OCI-M2 (cell line): ENCODE measurements at regions not wholly inside any gene's neighbourhood (a gene's known extent, or its start where the extent isn't known, plus 50 kb on each side); places are given as distances from the start of the nearest gene placed in this dataset.
"Not testable (repeated sequence)": the region's sequence is repeated elsewhere in the genome, so short reads cannot be mapped to it uniquely, and the experiment has no call there.

ENCODE experiments used
- DNase-seq: peaks from one replicate; lab custom pipeline; 2025; ENCODE audit not compliant: unreplicated experiment; lab: John Stamatoyannopoulos, UW

DNA sequence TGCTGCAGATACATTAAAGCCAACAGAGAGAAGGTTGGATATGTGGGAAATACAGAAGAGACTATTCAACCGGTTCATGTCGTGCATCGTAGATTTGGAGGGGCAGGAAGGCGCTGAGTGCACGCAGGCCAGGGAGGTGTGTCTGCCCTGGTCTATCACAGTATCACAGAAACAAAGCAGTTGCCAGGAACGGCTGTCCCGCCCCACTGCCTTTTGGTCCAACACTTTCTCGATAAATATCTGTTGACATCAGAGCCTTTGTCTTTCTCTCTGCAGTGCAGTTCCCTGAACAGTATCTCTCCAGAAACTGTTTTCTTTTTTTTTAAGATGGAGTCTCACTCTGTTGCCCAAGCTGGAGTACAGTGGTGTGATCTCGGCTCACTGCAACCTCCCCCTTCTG is 151.1 kb upstream of the BCOR start:
- DNase-seq, result no peak

DNA sequence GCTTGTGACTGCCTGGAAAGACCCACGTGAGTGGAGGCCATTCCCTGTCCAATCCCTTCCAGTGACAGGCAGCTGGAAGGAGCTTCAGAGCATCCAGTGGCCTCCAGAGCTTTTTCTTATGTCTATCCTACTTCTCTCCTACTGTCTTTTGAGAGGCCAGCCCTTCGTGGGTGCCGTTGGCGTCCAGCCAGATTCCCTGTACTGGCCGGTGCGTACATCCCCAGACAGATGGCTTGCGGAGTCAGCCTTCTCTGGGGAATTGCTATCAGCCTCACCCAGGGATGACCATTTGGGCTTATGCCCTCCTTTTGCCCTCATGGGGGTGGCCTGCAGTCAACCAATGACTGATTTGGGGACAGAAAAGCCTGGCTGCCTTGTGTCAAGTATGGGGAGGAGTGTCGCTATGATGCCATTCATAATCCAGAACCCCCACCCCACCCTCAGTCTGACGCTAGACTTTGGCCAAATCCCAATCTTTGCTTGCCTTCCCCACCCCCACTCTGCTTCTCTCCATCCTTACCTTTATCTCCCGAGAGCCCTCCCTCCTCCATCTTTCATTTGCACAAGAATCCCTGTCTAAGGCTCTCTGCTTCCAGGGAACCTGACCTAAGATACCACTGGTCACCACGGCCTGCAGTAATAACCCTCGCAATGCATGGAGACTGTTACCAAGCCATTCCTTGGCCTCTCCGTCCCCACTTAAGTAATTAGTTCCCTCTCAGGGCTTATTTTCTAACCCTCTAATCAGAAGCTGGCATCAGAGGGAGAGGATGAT is 150.3 kb upstream of the BCOR start:
- no peak for DNase-seq

DNA sequence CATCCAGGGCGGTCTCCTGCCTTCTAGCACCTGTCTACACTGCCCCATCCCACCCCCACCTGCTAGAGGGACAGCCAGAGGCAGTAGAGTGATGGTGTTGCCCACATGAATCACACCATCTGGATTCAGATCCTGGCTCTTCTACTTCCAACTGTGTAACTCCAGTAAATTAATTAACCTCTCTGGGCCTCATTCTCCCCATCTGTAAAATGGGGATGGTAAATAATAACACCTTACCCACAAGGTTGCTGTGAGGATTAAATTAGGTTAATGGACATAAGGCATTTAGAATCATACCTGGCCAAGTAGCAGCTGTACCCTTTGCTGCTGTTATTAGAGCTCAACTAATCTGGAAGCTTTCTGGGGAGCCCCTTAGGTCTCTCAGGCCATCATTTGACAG is 149.6 kb upstream of the BCOR start:
- DNase-seq, result no peak

GRCh38 chrX:40245488-40246071 is 147.8 kb upstream of the BCOR start:
- DNase-seq, result no peak

GRCh38 chrX:40244980-40245379 is 147.2 kb upstream of the BCOR start:
- DNase-seq, result no peak

- no peak for DNase-seq
Observed at GRCh38 chrX:40243755-40244515, 146.2 kb upstream of the BCOR start.

DNA sequence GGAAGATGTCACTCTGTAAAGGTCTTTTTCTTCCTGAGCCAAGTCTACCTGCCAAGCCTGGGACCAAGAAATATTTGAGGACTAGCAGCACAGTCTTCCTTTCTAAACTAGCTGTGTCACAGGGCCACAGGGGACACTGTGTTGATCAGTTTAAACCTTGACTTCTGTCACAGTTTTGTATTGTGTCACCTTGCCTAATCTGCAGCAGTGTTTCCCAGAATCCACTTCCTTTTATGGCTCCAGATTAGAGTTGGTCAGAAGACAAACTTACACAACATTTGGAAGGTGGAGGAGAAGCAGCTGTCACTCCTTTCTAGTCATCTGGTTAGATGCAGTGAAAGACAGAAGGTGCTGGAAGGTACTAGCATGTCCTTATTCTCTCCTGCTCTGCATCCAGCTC is 143.1 kb upstream of the BCOR start:
- DNase-seq, result no peak

DNA sequence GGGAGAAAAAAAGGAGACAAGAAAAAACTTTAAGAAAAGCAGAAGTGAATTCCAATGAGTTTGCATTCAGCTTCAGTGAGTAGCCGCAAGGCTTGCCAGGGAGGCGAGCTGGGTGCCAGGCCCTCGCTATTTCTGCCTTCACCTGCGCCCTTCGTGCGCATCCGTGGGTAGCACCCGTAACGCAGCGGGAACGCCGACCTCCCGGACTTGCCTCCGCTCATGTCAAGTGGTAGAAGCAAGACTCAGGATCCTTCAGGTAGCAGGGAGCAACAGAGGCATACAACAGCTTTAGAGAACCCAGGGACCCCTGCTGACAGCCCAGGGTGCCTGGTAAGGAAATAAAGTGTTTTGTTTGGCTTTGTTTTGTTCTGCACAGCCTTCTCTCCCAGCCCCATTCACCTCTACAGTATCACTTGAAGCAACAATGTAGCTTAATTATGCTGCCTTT is 140.0 kb upstream of the BCOR start:
- DNase-seq, result no peak

DNA sequence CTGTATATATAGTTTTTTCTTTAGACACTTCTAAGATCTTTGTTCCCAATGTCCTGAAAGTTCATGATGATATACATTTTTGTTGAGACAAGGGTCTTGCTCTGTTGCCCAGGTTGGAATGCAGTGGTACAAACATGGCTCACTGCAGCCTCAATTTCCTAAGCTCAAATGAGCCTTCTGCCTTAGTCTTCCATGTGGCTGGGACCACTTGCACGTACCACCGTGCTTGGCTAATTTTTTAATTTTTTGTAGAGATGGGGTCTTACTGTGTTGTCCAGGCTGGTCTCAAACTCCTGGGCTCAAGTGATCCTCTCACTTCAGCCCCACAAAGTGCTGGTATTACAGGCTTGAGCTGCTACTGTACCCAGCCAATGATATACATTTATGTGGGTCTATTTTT is 132.9 kb upstream of the BCOR start:
- DNase-seq, result no peak

DNA sequence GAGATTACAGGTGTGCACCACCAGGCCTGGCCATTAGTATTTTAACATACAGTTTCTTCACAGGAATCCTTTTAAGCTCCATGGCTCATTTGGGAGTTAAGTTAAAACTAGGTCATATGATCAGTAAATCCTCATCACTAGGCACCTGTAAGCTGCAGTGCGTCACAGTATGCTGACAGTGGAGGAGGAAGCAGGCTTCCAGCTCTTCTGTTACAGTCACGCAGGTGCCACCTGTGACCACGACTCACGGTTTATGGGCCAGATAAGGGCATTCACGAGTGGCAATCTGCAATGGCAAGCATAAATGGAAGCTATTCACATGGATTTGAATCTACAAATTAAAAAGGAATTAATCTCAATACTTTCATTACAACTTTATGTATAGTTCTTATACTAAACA is 129.4 kb upstream of the BCOR start:
- DNase-seq, result no peak

DNA sequence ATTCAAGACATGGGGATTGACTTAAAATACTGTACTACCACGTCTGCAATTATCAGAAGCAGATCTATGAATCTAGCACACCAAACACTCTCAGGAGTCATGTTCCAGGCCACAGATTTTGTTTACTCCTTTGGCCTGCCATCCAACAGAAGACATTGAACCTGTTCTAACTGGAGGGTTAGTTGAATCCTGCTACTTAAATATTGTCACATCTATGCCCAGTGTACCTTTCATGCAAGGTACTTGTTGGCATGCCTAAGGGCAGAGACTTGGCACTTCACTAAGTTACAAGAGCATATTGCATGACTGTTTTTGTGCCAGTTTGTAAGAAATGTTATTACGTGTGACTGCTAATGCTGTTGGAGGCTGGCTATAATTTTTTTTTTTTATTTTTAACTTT is 126.9 kb upstream of the BCOR start:
- no peak for DNase-seq

DNA sequence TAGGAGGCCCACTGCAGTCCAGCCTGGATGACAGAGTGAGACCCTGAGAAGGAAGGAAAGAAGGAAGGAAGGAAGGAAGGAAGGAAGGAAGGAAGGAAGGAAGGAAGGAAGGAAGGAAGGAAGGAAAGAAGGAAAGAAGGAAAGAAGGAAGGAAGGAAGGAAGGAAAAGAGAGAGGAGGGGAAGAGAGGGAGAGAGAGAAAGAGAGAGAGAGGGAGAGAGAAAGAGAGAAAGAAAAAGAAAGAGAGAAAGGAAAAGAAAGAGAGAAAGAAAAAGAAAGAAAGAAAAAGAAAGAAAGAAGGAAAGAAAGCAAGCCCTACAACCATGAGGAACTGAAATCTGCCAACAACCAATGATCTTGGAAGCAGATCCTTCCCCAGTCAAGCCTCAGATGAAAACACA is 124.9 kb upstream of the BCOR start:
- DNase-seq, result not testable (repeated sequence)

DNA sequence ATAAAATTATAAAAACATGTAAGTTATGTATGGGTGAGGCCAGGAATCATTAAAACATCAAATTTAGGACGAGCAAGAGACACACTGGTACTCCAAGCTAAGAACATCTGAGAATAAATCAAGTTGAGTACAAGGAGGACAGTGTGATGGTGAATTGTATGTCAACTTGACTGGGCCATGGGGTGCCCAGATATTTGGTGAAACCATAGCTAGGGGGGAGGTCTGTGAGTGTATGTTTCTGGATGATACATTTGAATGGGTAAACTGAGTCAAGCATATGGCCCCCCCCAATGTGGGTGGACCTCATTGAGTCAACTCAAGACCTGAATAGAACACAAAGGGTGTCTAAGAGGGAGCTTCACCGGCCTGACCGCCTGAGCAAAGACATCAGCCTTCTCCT is 115.3 kb upstream of the BCOR start:
- DNase-seq, result no peak

- no peak for DNase-seq
Observed at GRCh38 chrX:40209951-40210617, 112.3 kb upstream of the BCOR start.

DNA sequence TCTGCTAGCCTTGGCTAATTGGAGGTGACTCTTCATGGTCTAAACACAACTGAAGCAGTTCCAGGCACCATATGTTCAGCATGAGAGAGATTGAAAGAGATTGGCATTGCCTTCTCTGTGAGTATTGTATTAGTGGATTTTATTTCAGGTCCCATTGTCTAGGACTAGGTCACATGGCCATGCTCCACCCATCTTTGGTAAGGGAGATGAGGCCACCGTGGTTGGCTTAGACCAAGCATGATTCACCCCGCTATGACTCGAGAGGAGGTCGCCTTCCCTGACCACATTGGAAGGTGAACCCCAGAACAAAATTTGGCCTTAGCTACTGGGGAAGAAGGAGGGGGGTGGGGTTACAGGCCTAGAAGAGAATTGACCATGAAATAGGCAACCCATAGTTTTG is 109.9 kb upstream of the BCOR start:
- no peak for DNase-seq

DNA sequence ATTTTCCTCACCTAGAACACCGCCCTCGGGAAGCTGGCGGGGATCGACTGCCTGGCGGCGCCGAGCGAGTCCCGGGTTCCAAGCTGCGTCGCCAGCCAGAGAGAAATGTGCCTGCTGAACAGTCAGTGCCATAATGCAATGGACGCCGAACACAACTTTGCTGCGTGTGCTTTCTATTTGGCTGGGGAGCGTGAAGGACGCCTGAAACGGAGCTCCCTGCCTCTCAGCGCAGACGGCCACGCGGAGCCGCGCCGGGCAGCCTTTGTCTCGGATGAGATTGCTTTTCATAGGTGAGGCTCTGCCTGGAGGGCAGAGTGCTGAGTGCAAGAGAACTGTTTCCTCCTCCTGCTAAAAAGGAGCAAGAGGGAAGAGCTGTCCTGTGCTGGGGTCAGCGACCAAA is 107.7 kb upstream of the BCOR start:
- DNase-seq, result no peak

DNA sequence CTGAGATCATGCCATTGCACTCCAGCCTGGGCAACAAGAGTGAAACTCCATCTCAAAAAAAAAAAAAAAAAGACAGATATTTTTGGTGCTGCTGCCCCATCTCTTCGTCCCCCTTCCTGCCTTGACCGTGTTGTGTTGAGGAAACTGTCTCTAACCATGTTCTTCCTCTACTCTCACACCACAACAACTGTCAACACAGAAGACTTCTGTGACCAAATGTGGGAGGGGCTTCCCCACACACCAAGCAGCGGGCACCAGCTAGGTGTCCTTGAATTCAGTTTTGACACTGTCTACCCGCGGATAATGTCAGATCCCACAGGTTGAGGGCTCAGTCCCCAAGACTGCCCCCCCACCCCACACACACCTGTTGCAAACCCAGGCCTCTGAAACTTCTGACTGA is 104.7 kb upstream of the BCOR start:
- no peak for DNase-seq

- no peak for DNase-seq
Observed at GRCh38 chrX:40201329-40201885, 103.6 kb upstream of the BCOR start.

DNA sequence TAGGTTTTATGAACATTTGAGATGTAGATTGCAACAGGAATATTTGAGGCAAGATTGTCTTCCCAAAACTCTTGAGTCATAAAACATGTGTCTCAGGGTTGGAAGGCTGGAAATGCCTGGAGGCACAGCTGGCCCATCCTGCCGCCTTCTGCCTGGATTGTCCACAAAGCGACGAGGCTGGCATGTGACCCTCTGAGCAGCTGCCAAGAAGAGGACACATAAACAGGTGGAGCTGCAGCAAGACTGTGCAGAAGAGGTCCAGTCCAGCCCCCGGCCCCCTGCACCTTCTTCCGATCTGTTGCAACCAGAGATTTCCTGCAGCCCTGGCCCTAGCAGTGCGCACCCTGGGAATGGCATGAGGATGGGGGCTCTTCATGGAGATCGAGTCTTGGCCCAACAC is 101.9 kb upstream of the BCOR start:
- no peak for DNase-seq

GRCh38 chrX:40197071-40197470 is 99.3 kb upstream of the BCOR start:
- DNase-seq, result no peak

DNA sequence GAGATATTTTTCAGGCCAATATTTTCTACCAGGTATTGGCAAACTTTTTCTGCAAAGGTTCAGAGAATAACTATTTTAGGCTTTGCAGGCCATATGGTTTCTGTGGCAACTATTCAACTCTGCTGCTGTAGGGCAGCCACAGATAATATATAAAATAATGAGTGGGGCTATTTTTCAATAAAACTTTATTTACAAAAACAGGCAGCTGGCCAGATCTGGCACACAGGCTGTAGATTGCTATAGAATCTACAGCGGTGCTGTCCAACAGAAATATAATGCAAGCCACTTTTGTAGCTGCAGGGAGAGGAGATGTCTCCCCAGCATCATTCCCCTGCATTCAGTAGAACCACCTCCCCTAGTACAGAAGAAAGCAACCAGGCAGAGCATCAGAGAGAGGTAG is 97.6 kb upstream of the BCOR start:
- DNase-seq, result no peak
